CD4-positive, alpha-beta T cell (primary cell): ENCODE measurements at regions not wholly inside any gene's neighbourhood (a gene's known extent, or its start where the extent isn't known, plus 50 kb on each side); places are given as distances from the start of the nearest gene placed in this dataset.

Source experiments
- ATAC-seq: fragments of 200-7000 bp; cut with Tn5 transposase; one replicate; pipeline ENCODE4 v1.10.0; 2022; ENCODE audit warnings: mild to moderate bottlenecking; ENCODE audit not compliant: poor library complexity
- CTCF ChIA-PET: fragments of 350-600 bp; sonication (Branson Sonifier 250); formaldehyde crosslinking; loops from one replicate; lab custom pipeline; 2021; ENCODE audit warnings: antibody characterized with exemption, inconsistent platforms; lab: Charles Lee
- POLR2A ChIA-PET: fragments of 350-600 bp; sonication (Branson Sonifier 250); formaldehyde crosslinking; loops from one replicate; lab custom pipeline; 2021; ENCODE audit warnings: antibody characterized with exemption, inconsistent platforms; lab: Charles Lee
- DNase-seq, 14 experiments: peaks; one replicate each; pipeline ENCODE4 v3.0.0-alpha.2; 2013 to 2020; ENCODE audit warnings: mixed read lengths in 2 of 14
- H3K27ac ChIP-seq, 2 donors: one replicate each; pipeline versions ENCODE4 v1.5.1 to v1.7.0; 2013; ENCODE audit warnings: low read length in 2 of 2, low read depth in 1 of 2, mild to moderate bottlenecking in 1 of 2
- H3K27me3 ChIP-seq, 2 experiments: 1 replicate in 1 of 2; 2 replicates in 1 of 2; pipeline versions ENCODE4 v1.6.1 to v1.7.0; 2013; ENCODE audit warnings: low read length in 2 of 2, control low read depth in 1 of 2, mild to moderate bottlenecking in 1 of 2, moderate library complexity in 1 of 2; ENCODE audit not compliant: insufficient read depth in 2 of 2, control insufficient read depth in 1 of 2
- H3K36me3 ChIP-seq: one replicate; pipeline ENCODE4 v1.6.1; 2013; ENCODE audit warnings: low read length, control low read depth; ENCODE audit not compliant: insufficient read depth
- H3K4me1 ChIP-seq: one replicate; pipeline ENCODE4 v1.6.1; 2013; ENCODE audit warnings: low read length, control low read depth; ENCODE audit not compliant: insufficient read depth
- H3K4me3 ChIP-seq: one replicate; pipeline ENCODE4 v1.5.1; 2013; ENCODE audit warnings: mild to moderate bottlenecking, low read length, moderate library complexity
- H3K9me3 ChIP-seq, 2 experiments: 1 replicate in 1 of 2; 2 replicates in 1 of 2; pipeline versions ENCODE4 v1.6.1 to v1.7.0; 2013; ENCODE audit warnings: low read length in 2 of 2, mild to moderate bottlenecking in 2 of 2, control low read depth in 1 of 2, moderate library complexity in 1 of 2; ENCODE audit not compliant: control insufficient read depth in 1 of 2, insufficient read depth in 1 of 2
- H3K27ac Mint-ChIP-seq: one replicate; pipeline ENCODE4 v1.8.0; 2020; ENCODE audit warnings: mixed read lengths
- H3K27me3 Mint-ChIP-seq: one replicate; pipeline ENCODE4 v1.8.0; 2021; ENCODE audit warnings: mixed read lengths
- H3K36me3 Mint-ChIP-seq: one replicate; pipeline ENCODE4 v1.8.0; 2021; ENCODE audit warnings: low read depth, mixed read lengths
- H3K4me1 Mint-ChIP-seq: one replicate; pipeline ENCODE4 v1.8.0; 2021; ENCODE audit warnings: low read depth, mixed read lengths
- H3K4me3 Mint-ChIP-seq: one replicate; pipeline ENCODE4 v1.8.0; 2020; ENCODE audit warnings: mild to moderate bottlenecking, mixed read lengths
- H3K9me3 Mint-ChIP-seq: one replicate; pipeline ENCODE4 v1.8.0; 2020; ENCODE audit warnings: mixed read lengths
- CTCF ChIP-seq: fragments of 200-600 bp; IDR thresholded peaks from one replicate; pipeline ENCODE4 v1.8.0; 2022; ENCODE audit warnings: antibody characterized with exemption, mild to moderate bottlenecking
- intact Hi-C, 2 experiments: fragments of 100-400 bp; cut with DNase I in 1 of 2; cut with micrococcal nuclease in 1 of 2; formaldehyde crosslinking; loops; one replicate each; pipeline versions ENCODE4 v1.15.1 to v1.9.0; 2023 to 2025; cut with DNase I, micrococcal nuclease

DNA sequence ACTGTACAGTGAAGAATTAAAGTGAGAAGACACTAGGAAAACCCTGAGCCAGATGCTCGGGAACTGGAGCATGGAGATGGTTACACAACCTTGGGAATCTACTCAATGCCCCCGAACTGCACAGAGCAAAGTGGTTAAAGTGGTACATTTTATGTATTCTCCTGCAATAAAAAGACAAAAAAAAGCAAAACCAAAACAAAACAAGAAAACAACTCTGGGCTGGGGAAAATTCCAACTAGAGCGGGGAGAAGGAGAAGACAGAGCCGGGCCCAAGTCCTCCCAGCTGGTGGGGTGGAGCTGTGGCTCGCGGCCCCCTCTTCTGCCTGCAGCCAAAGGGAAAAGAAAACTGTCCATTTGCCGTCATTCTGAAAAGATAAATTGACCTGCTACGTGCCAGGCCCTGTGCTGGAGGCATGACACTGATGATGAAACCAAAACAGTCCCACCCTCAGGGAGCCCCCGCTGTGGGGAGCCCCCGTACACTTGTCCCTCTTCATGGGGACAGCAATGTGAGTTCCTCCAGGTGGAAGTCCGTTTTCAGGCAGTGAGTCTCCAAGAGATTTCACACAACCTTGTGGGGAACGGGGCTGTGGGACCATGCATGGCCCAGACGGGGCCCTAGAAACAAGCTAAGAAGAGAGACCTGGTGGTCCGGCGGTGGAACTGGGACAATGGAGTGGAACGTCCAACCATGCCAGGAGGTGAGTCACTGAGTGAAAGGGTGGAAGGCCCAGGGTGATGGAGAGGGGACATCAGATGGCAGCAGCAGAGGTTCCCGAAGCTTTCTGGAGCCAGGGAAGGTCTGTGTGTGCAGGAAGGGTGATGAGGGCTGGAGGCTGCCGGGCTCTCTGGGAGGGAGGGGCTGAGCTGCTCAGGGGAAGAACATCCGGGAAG lies 114.8 kb upstream of the COL5A1 start:
- CTCF ChIA-PET, result no interaction called here
- Histone ChIP-seq H3K9me3 (peaks cover 0 to 15% of the 10 kb centered on the region in 2 experiments), H3K36me3 (no peaks in the 10 kb centered on the region), H3K4me1 (no peaks in the 10 kb centered on the region), H3K4me3 (no peak overlapping the region), H3K27ac (no peak overlapping the region), H3K27me3 (peaks cover 0 to 2% of the 10 kb centered on the region in 2 experiments)
- ATAC-seq (no peak), DNase-seq (no peak)
- intact Hi-C loops, result no loop called here
- Mint-ChIP-seq H3K36me3 (no peaks in the 10 kb centered on the region), H3K4me3 (no peak overlapping the region), H3K4me1 (no peaks in the 10 kb centered on the region), H3K27ac (no peak overlapping the region), H3K27me3 (peaks cover 21% of the 10 kb centered on the region), H3K9me3 (peaks cover 12% of the 10 kb centered on the region)
- POLR2A ChIA-PET, result no interaction called here
- no peak for TF ChIP-seq CTCF

DNA sequence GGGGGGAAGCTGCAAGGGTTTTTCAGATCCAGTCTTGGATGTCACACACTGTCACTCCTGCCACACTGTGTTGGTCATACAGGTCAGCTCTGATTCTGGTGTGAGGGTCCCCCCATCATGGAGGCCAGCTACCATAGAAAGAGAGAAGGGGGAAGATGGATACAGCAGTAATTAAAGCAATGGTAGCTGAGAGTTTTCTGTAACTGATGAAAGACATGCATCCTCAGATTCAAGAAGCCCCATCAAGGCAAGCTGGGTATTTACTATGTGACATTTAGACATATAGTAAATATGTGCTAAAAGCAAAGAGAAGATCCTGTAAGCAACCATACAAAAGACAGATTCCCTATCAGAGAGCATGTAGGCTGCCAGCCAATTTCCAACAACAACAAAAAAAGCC lies 110.9 kb upstream of the COL5A1 start:
- no peak overlapping the region for H3K27ac ChIP-seq
- ATAC-seq, result no peak
- H3K36me3 Mint-ChIP-seq, result no peaks in the 10 kb centered on the region

GRCh38 chr9:134531220-134531970 lies 110.2 kb upstream of the COL5A1 start:
- H3K4me1 ChIP-seq, result no peaks in the 10 kb centered on the region
- no peak for ATAC-seq
- peak in 1 of 14 experiments; percentile 12 for DNase-seq
- Mint-ChIP-seq H3K27me3 (peaks cover 13% of the 10 kb centered on the region), H3K4me1 (no peaks in the 10 kb centered on the region), H3K27ac (no peak overlapping the region), H3K4me3 (no peak overlapping the region), H3K9me3 (peaks cover 12% of the 10 kb centered on the region), H3K36me3 (no peaks in the 10 kb centered on the region)
- no peaks in the 10 kb centered on the region for H3K27me3 ChIP-seq
- H3K36me3 ChIP-seq, result no peaks in the 10 kb centered on the region
- H3K27ac ChIP-seq, result no peak overlapping the region
- no peak overlapping the region for H3K4me3 ChIP-seq
- peaks cover 0 to 19% of the 10 kb centered on the region in 2 experiments for H3K9me3 ChIP-seq
- ChIA-PET POLR2A (no interaction called here), CTCF (no interaction called here)
- no peak for TF ChIP-seq CTCF
- intact Hi-C loops, result no loop called here

More for the DNA sequence above, 110.9 kb upstream of the COL5A1 start:
- Histone ChIP-seq H3K27me3 (no peaks in the 10 kb centered on the region), H3K4me1 (no peaks in the 10 kb centered on the region), H3K4me3 (no peak overlapping the region), H3K36me3 (no peaks in the 10 kb centered on the region), H3K9me3 (peaks cover 0 to 19% of the 10 kb centered on the region in 2 experiments)
- Mint-ChIP-seq H3K4me1 (no peaks in the 10 kb centered on the region), H3K4me3 (no peak overlapping the region), H3K9me3 (peaks cover 12% of the 10 kb centered on the region), H3K27ac (no peak overlapping the region), H3K27me3 (peaks cover 15% of the 10 kb centered on the region)
- intact Hi-C loops, result no loop called here
- DNase-seq, result no peak
- ChIA-PET CTCF (no interaction called here), POLR2A (no interaction called here)
- no peak for TF ChIP-seq CTCF
